Thymus (tissue), 11 donors: ENCODE measurements at regions not wholly inside any gene's neighbourhood (a gene's known extent, or its start where the extent isn't known, plus 50 kb on each side); places are given as distances from the start of the nearest gene placed in this dataset.

Experiments
- DNase-seq, 9 donors: peaks; one replicate each; pipeline ENCODE4 v3.0.0-alpha.2; 2013; ENCODE audit warnings: low spot score in 9 of 9, low read depth in 6 of 9, missing footprints in 1 of 9
- H3K27ac ChIP-seq, 2 donors: one replicate each; pipeline ENCODE4 v1.5.1; 2013; ENCODE audit warnings: control low read depth in 1 of 2, low read depth in 1 of 2, low read length in 1 of 2, mild to moderate bottlenecking in 1 of 2, moderate library complexity in 1 of 2
- H3K27me3 ChIP-seq, 2 donors: one replicate each; pipeline ENCODE4 v1.5.1; 2013; ENCODE audit warnings: low read length in 1 of 2; ENCODE audit not compliant: control insufficient read depth in 2 of 2, insufficient read depth in 1 of 2
- H3K36me3 ChIP-seq, 2 donors: one replicate each; pipeline ENCODE4 v1.5.1; 2013; ENCODE audit warnings: low read length in 1 of 2, mild to moderate bottlenecking in 1 of 2, moderate library complexity in 1 of 2; ENCODE audit not compliant: control insufficient read depth in 2 of 2, insufficient read depth in 2 of 2
- H3K4me1 ChIP-seq, 2 donors: one replicate each; pipeline ENCODE4 v1.5.1; 2013; ENCODE audit warnings: low read length in 2 of 2; ENCODE audit not compliant: control insufficient read depth in 2 of 2, insufficient read depth in 2 of 2
- H3K4me3 ChIP-seq, 2 donors: one replicate each; pipeline ENCODE4 v1.5.1; 2013; ENCODE audit warnings: low read length in 2 of 2, control low read depth in 1 of 2, mild to moderate bottlenecking in 1 of 2
- H3K9me3 ChIP-seq, 2 donors: one replicate each; pipeline ENCODE4 v1.5.1; 2013; ENCODE audit warnings: low read length in 1 of 2, mild to moderate bottlenecking in 1 of 2; ENCODE audit not compliant: control insufficient read depth in 2 of 2, insufficient read depth in 1 of 2
- WGBS: extraction: QIAGEN DNeasy Blood & Tissue Kit; methylation state at CpG from one replicate; pipeline ENCODE4 v1.1.7; 2013; 5-methylcytosine and 5-hydroxymethylcytosine counted together
- donor health status: healthy.

GRCh38 chr20:22241609-22242008 is 342.8 kb downstream of the FOXA2 start:
- Histone ChIP-seq H3K27me3 (no peaks in the 10 kb centered on the region), H3K4me3 (no peak overlapping the region), H3K36me3 (no peaks in the 10 kb centered on the region), H3K9me3 (no peaks in the 10 kb centered on the region), H3K27ac (no peak overlapping the region), H3K4me1 (no peaks in the 10 kb centered on the region)
- no peak for DNase-seq
- WGBS = 90% methylated on average over 1 of the region's 1 CpG

- Histone ChIP-seq H3K27ac (peak overlapping the region in 1 of 2 donors; percentile 67), H3K4me1 (peaks cover 0 to 17% of the 10 kb centered on the region in 2 donors), H3K4me3 (no peak overlapping the region), H3K36me3 (no peaks in the 10 kb centered on the region), H3K9me3 (no peaks in the 10 kb centered on the region), H3K27me3 (no peaks in the 10 kb centered on the region)
- DNase-seq = peak in 2 of 9 donors; percentile 13 to 41
Observed at GRCh38 chr20:22232923-22233322, 351.4 kb downstream of the FOXA2 start.

- H3K4me3 ChIP-seq = no peak overlapping the region
- peak in 5 of 9 donors; percentile 16 to 60 (median 23) for DNase-seq
- H3K36me3 ChIP-seq = no peaks in the 10 kb centered on the region
- WGBS = 28% methylated on average over 9 of the region's 9 CpGs
- no peaks in the 10 kb centered on the region for H3K9me3 ChIP-seq
- peaks cover 0 to 17% of the 10 kb centered on the region in 2 donors for H3K4me1 ChIP-seq
- H3K27ac ChIP-seq = peak overlapping the region in 1 of 2 donors; percentile 67
- H3K27me3 ChIP-seq = no peaks in the 10 kb centered on the region
Observed at GRCh38 chr20:22232473-22232872, 351.9 kb downstream of the FOXA2 start.

DNA sequence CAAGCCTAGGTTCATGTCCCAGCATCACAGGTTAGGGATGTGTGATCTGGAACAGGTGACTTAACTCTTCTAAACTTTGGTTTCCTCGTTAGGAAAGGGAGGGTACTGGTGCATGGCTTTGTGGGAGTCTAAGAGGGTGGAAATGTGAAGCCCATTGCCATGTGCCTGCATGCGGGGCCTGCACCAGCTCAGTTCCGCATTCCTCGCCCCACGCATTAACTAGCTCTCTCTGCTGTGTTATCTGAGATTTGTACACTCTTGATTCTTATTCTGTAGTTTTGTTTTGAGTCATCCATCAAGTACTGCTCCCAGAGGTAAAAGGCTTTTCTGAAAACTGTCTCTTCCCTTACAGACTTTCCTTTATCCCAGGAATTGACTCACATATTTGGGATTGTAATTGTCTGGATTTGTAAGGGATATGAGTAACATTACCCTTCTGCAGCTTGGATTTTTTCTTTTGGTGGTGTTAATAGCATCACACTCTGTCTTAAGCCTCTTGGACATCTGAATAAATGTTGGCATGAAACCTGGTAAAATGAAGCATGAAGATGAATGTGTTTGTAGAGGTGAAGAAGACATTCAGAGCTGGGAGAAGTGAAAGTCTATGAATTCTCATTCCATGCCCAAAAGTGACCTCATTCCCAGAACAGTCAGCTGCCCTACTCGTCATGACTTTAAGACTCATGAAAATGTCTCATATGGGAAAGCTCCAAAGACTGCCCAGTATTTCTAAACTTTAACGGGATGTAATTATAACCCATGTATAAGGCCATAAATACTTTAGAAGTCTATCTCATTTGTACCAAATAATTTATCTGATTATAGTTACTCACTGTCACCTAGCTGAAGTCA is 357.3 kb downstream of the FOXA2 start:
- DNase-seq = no peak
- H3K36me3 ChIP-seq = no peaks in the 10 kb centered on the region
- H3K4me3 ChIP-seq = no peak overlapping the region
- H3K9me3 ChIP-seq = no peaks in the 10 kb centered on the region
- H3K27ac ChIP-seq = no peak overlapping the region
- no peaks in the 10 kb centered on the region for H3K27me3 ChIP-seq
- WGBS = 86% methylated on average over 7 of the region's 7 CpGs
- H3K4me1 ChIP-seq = peaks cover 0 to 3% of the 10 kb centered on the region in 2 donors

DNA sequence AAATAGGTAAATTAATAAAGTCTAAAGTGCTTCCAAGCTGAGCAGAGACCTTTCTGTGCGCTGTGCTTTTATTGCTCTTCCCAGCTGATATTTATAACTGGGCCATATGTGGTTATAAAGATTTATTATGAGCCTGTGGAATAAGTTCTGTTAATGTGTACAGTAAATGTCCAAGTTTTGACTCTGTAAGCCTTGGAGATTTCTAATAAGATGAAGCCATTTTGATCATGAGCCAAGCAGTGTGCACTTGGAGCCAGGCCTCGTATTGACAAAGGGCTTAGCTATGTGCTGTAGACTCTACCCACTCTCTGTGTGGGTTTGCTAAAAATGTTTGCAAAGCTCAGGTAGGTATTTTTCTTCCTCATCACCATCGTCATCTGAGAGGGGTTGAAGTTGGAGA is 361.1 kb downstream of the FOXA2 start:
- no peaks in the 10 kb centered on the region for H3K4me1 ChIP-seq
- WGBS = 88% methylated on average over 3 of the region's 3 CpGs
- DNase-seq = no peak
- H3K27me3 ChIP-seq = no peaks in the 10 kb centered on the region
- no peak overlapping the region for H3K4me3 ChIP-seq
- no peak overlapping the region for H3K27ac ChIP-seq
- no peaks in the 10 kb centered on the region for H3K9me3 ChIP-seq
- H3K36me3 ChIP-seq = no peaks in the 10 kb centered on the region

DNA sequence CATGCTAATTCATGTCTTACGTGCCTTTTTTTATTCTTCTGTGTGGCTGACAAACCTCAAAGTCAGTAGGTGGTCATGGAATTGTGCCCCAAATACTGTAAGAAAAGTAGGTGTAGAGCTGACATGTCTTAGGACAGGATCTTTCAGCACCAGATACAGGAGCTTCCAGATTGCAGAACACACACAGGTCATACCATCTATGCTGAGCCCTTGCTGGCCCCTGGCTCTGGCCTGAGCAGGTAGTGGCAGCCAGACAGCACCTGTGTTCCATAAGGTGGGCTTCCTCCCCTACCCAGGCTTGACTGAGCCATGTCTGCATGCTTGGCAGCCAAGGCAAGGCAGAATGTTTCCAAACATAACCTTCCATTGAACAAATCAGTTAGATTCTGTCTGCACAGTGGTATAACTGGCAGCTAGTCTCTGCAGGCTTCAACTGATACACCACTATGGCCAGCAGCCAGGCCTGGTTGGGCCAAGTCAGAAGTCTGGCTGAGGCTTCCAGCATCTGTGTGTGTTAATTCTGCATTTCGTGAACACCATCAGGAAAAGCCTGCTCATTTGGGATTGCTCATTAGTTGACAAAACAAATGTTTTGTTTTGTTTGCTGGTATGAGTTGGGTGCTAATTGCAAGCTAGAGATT is 366.5 kb downstream of the FOXA2 start:
- 91% methylated on average over 2 of the region's 2 CpGs for WGBS
- no peaks in the 10 kb centered on the region for H3K36me3 ChIP-seq
- H3K27me3 ChIP-seq = no peaks in the 10 kb centered on the region
- no peaks in the 10 kb centered on the region for H3K4me1 ChIP-seq
- H3K4me3 ChIP-seq = no peak overlapping the region
- no peak for DNase-seq
- no peaks in the 10 kb centered on the region for H3K9me3 ChIP-seq
- no peak overlapping the region for H3K27ac ChIP-seq

- no peak overlapping the region for H3K27ac ChIP-seq
- H3K27me3 ChIP-seq = no peaks in the 10 kb centered on the region
- no peak for DNase-seq
- H3K36me3 ChIP-seq = no peaks in the 10 kb centered on the region
- H3K9me3 ChIP-seq = no peaks in the 10 kb centered on the region
- WGBS = 78% methylated on average over 11 of the region's 11 CpGs
- H3K4me3 ChIP-seq = no peak overlapping the region
- no peaks in the 10 kb centered on the region for H3K4me1 ChIP-seq
Observed at GRCh38 chr20:22216984-22217383, 367.4 kb downstream of the FOXA2 start.

- Histone ChIP-seq H3K27me3 (no peaks in the 10 kb centered on the region), H3K36me3 (no peaks in the 10 kb centered on the region), H3K9me3 (no peaks in the 10 kb centered on the region), H3K4me3 (no peak overlapping the region), H3K4me1 (no peaks in the 10 kb centered on the region), H3K27ac (no peak overlapping the region)
- no peak for DNase-seq
- 89% methylated on average over 3 of the region's 3 CpGs for WGBS
Observed at GRCh38 chr20:22214296-22214695, 370.1 kb downstream of the FOXA2 start.

GRCh38 chr20:22213271-22213670 is 371.1 kb downstream of the FOXA2 start:
- Histone ChIP-seq H3K36me3 (no peaks in the 10 kb centered on the region), H3K4me3 (no peak overlapping the region), H3K27ac (no peak overlapping the region), H3K9me3 (no peaks in the 10 kb centered on the region), H3K4me1 (no peaks in the 10 kb centered on the region), H3K27me3 (no peaks in the 10 kb centered on the region)
- no peak for DNase-seq
- 91% methylated on average over 4 of the region's 4 CpGs for WGBS
